ENCODE measurements at regions not wholly inside any gene's neighbourhood (a gene's known extent, or its start where the extent isn't known, plus 50 kb on each side); places are given as distances from the start of the nearest gene placed in this dataset.
A peak's percentile ranks its signal among the peaks of the same experiment; 100 is the strongest.

DNA sequence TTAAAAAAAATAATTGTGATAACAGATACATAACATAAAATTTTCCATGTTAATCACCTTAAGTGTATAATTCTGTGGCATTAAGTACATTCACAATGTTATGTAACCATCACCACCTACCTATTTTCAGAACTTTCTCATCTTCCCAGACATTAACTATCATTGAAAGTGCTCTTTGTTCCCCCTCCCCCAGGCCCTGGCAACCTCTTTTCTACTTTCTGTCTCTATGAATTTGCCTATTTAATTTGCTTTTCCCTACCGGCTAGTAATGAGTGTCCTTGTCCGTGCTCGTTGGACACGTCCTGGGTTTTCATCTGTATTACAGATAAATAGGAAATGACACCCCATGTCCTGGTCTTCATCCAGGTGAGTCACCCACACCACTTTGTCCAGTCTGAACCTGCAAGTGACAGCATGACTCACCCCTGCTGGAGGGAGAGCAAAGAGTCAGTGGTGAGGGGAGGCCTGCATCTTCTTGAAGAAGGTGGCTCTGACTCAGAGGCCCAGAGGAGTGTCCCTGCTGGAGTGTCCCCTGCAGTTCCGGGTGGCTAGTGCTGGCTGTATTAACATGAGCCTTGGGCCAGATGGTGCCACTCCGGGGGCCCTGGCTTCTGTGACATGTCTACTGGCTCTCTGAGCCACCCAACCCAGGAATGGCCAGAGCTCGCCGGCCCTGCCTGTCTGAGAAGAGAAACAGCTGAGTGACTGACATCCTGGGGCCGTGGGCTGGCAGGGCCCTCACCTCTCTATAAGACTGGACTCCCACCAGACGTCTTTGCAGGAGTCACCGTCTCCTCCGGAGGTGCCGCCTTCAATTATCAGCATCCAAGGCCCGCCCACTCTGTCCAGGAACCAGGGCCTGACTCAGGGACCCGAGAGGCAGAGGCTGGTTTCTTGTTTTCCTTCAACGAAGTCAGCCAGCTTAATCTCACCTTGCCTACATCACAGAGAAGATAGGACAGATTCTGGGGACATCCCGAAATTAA lies 503.2 kb upstream of the MKI67 start:
- intact Hi-C loops (cut with micrococcal nuclease; ENCODE audit: unreplicated experiment): loop anchor here (5.0 kb wide), 1 partner anchor 228 kb away; no protein-coding TSS in a partner anchor

More for the DNA sequence above, 503.2 kb upstream of the MKI67 start:
- H3K79me2 ChIP-seq (ENCODE audit: insufficient read depth, low read length): no peaks in the 10 kb centered on the region
- in situ Hi-C loops (cut with HindIII; ENCODE audit: extremely low pct_ligation_motif_present, low pct_unique_long_range_greater_than_20kb): no loop called here
- no peak for FAIRE-seq
- no peaks in the 10 kb centered on the region for H3K9me3 ChIP-seq (ENCODE audit: low read length)
- 14% methylated on average over 12 of the region's 17 CpGs for WGBS (ENCODE audit: low lambda C conversion rate)
- no peak overlapping the region for H3K4me2 ChIP-seq (ENCODE audit: low read depth, low read length)
- DNase-seq (ENCODE audit: low spot score): peak; percentile 9
- H3K36me3 ChIP-seq (replicated peaks in 1 of 2; ENCODE audit: control insufficient read depth in 1 of 2, insufficient read depth in 2 of 2, low read length in 2 of 2): no peaks in the 10 kb centered on the region
- H3K9ac ChIP-seq (ENCODE audit: insufficient read depth, low read depth, low read length): no peak overlapping the region
- no peaks in the 10 kb centered on the region for H4K20me1 ChIP-seq (ENCODE audit: insufficient read depth, low read length)
- CTCF ChIA-PET (ENCODE audit: low intra/inter-chr PET ratio, low total read pairs): no interaction called here
- no peak overlapping the region for H3K27ac ChIP-seq (ENCODE audit: extremely low read length, insufficient read depth, low read length)
- H2AFZ ChIP-seq (ENCODE audit: low read length): no peak overlapping the region
- POLR2A ChIA-PET: no interaction called here
- H3K4me1 ChIP-seq (ENCODE audit: insufficient read depth, low read length): no peaks in the 10 kb centered on the region
- H3K4me3 ChIP-seq (replicated peaks in 1 of 3; ENCODE audit: insufficient read depth in 1 of 3, low read depth in 2 of 3, low read length in 3 of 3): no peak overlapping the region
- no TSS peak for BruUV-seq (replicated peaks)
- no peak for ATAC-seq
- H3K27me3 ChIP-seq (ENCODE audit: control insufficient read depth in 1 of 2, insufficient read depth in 2 of 2, low read length in 2 of 2): peaks cover 0 to 25% of the 10 kb centered on the region in 2 experiments; a peak in 4 of 5 replicates
- TF ChIP-seq, protein P1, sequence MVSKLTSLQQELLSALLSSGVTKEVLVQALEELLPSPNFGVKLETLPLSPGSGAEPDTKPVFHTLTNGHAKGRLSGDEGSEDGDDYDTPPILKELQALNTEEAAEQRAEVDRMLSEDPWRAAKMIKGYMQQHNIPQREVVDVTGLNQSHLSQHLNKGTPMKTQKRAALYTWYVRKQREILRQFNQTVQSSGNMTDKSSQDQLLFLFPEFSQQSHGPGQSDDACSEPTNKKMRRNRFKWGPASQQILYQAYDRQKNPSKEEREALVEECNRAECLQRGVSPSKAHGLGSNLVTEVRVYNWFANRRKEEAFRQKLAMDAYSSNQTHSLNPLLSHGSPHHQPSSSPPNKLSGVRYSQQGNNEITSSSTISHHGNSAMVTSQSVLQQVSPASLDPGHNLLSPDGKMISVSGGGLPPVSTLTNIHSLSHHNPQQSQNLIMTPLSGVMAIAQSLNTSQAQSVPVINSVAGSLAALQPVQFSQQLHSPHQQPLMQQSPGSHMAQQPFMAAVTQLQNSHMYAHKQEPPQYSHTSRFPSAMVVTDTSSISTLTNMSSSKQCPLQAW (CRISPR knock-in tag; IDR thresholded peaks at IDR 0.05): no peak
- TF ChIP-seq FOSL2 (CRISPR knock-in tag; IDR thresholded peaks at IDR 0.05): peak; percentile 49; the same call in 1 of the 2 replicates
- TF ChIP-seq, protein P2, sequence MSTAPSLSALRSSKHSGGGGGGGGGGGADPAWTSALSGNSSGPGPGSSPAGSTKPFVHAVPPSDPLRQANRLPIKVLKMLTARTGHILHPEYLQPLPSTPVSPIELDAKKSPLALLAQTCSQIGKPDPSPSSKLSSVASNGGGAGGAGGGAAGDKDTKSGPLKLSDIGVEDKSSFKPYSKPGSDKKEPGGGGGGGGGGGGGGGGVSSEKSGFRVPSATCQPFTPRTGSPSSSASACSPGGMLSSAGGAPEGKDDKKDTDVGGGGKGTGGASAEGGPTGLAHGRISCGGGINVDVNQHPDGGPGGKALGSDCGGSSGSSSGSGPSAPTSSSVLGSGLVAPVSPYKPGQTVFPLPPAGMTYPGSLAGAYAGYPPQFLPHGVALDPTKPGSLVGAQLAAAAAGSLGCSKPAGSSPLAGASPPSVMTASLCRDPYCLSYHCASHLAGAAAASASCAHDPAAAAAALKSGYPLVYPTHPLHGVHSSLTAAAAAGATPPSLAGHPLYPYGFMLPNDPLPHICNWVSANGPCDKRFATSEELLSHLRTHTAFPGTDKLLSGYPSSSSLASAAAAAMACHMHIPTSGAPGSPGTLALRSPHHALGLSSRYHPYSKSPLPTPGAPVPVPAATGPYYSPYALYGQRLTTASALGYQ (CRISPR knock-in tag; IDR thresholded peaks at IDR 0.05): no peak

All from HepG2 (cell line).